H1 (cell line): ENCODE measurements at regions not wholly inside any gene's neighbourhood (a gene's known extent, or its start where the extent isn't known, plus 50 kb on each side); places are given as distances from the start of the nearest gene placed in this dataset.

Experiments
- CTCF ChIA-PET: fragments of 300-600 bp; sonication (Branson Sonifier 250); formaldehyde crosslinking; loops from one replicate; lab custom pipeline; 2021; ENCODE audit not compliant: partially characterized antibody; lab: Charles Lee
- POLR2A ChIA-PET: fragments of 300-600 bp; sonication (Branson Sonifier 250); formaldehyde crosslinking; loops from one replicate; lab custom pipeline; 2021; ENCODE audit warnings: inconsistent platforms; ENCODE audit not compliant: partially characterized antibody; lab: Charles Lee
- DNase-seq, 2 experiments: peaks; one replicate each; pipeline versions ENCODE4 v3.0.0 to v3.0.0-alpha.2; 2010 to 2022; ENCODE audit warnings: low spot score in 2 of 2, low read depth in 1 of 2, mixed read lengths in 1 of 2
- FAIRE-seq: peaks from 2 replicates; lab custom pipeline; 2011; peaks lifted over from hg19 to GRCh38; lab: Jason Lieb, UNC
- H2AFZ ChIP-seq: 2 replicates; pipeline ENCODE4 v1.8.1; 2012; ENCODE audit warnings: low read length, inconsistent platforms
- H2AK5ac ChIP-seq: 2 replicates; pipeline ENCODE4 v1.6.1; 2013; ENCODE audit warnings: low read depth, low read length
- H2BK120ac ChIP-seq: replicated peaks from 2 replicates; pipeline ENCODE3; 2013; ENCODE audit warnings: low read depth, low read length, inconsistent platforms
- H2BK12ac ChIP-seq: 2 replicates; pipeline ENCODE4 v1.6.1; 2013; ENCODE audit warnings: low read depth, low read length
- H2BK15ac ChIP-seq: 2 replicates; pipeline ENCODE4 v1.6.1; 2013; ENCODE audit warnings: low read length
- H2BK20ac ChIP-seq: 2 replicates; pipeline ENCODE4 v1.6.1; 2013; ENCODE audit warnings: low read length
- H2BK5ac ChIP-seq: 2 replicates; pipeline ENCODE4 v1.6.1; 2013; ENCODE audit warnings: low read depth, low read length
- H3K14ac ChIP-seq: 2 replicates; pipeline ENCODE4 v1.6.1; 2013; ENCODE audit warnings: inconsistent platforms; ENCODE audit not compliant: insufficient read length
- H3K18ac ChIP-seq: 2 replicates; pipeline ENCODE4 v1.6.1; 2013; ENCODE audit warnings: low read length; ENCODE audit errors: extremely low read depth
- H3K23ac ChIP-seq: 2 replicates; pipeline ENCODE4 v1.6.1; 2013; ENCODE audit warnings: inconsistent platforms; ENCODE audit not compliant: insufficient read length
- H3K23me2 ChIP-seq: 2 replicates; pipeline ENCODE4 v1.6.1; 2013; ENCODE audit warnings: low read depth, low read length
- H3K27ac ChIP-seq: 2 replicates; pipeline ENCODE4 v1.6.1; 2011; ENCODE audit warnings: low read depth, low read length, inconsistent platforms
- H3K27me3 ChIP-seq, 4 experiments: replicated peaks in 1 of 4; 1 replicate in 1 of 4; 2 replicates in 3 of 4; pipeline versions ENCODE4 v1.6.1 to v1.8.1; 2011 to 2013; ENCODE audit warnings: low read length in 3 of 4, mild to moderate bottlenecking in 3 of 4, inconsistent platforms in 2 of 4, mixed read lengths in 2 of 4, moderate library complexity in 1 of 4; ENCODE audit not compliant: control insufficient read depth in 3 of 4, insufficient read depth in 3 of 4; ENCODE audit errors: extremely low read depth in 1 of 4
- H3K36me3 ChIP-seq, 4 experiments: 2 replicates each; pipeline versions ENCODE4 v1.6.1 to v1.8.1; 2011 to 2013; ENCODE audit warnings: mild to moderate bottlenecking in 4 of 4, low read length in 3 of 4, moderate library complexity in 2 of 4, control low read depth in 1 of 4, inconsistent platforms in 1 of 4; ENCODE audit not compliant: insufficient read depth in 4 of 4, control insufficient read depth in 2 of 4
- H3K4ac ChIP-seq: replicated peaks from 2 replicates; pipeline ENCODE3; 2013; ENCODE audit warnings: low read length, low read depth, mixed read lengths, inconsistent platforms; ENCODE audit not compliant: insufficient read length
- H3K4me1 ChIP-seq, 4 experiments: replicated peaks in 1 of 4; 1 replicate in 1 of 4; 2 replicates in 3 of 4; pipeline versions ENCODE4 v1.6.1 to v1.8.1; 2011 to 2013; ENCODE audit warnings: low read length in 3 of 4, inconsistent platforms in 2 of 4, mixed read lengths in 1 of 4; ENCODE audit not compliant: insufficient read depth in 4 of 4, control insufficient read depth in 3 of 4
- H3K4me2 ChIP-seq, 2 experiments: 2 replicates each; pipeline versions ENCODE4 v1.6.1 to v1.8.1; 2011 to 2013; ENCODE audit warnings: low read depth in 2 of 2, low read length in 2 of 2, control low read depth in 1 of 2, inconsistent platforms in 1 of 2, mild to moderate bottlenecking in 1 of 2; ENCODE audit not compliant: insufficient read depth in 1 of 2
- H3K4me3 ChIP-seq, 4 experiments: fragments of 200-600, 300-600 bp in 1 of 4; sonication (generic), shearing (Covaris generic), sonication (Bioruptor Twin) in 1 of 4; 2 replicates each; pipeline versions ENCODE4 v1.5.1 to v1.8.1; 2011 to 2016; ENCODE audit warnings: low read length in 4 of 4, low read depth in 3 of 4, control low read depth in 2 of 4, inconsistent platforms in 2 of 4, mild to moderate bottlenecking in 2 of 4, mixed read lengths in 1 of 4, moderate library complexity in 1 of 4; ENCODE audit not compliant: insufficient read depth in 2 of 4; ENCODE audit errors: extremely low read depth in 1 of 4
- H3K56ac ChIP-seq: replicated peaks from 2 replicates; pipeline ENCODE3; 2013; ENCODE audit warnings: low read depth, mild to moderate bottlenecking, mixed read lengths, low read length, inconsistent platforms; ENCODE audit not compliant: insufficient read length
- H3K79me1 ChIP-seq: 2 replicates; pipeline ENCODE4 v1.6.1; 2013; ENCODE audit warnings: low read depth, low read length, control low read depth
- H3K79me2 ChIP-seq, 2 experiments: 2 replicates each; pipeline versions ENCODE4 v1.6.1 to v1.8.1; 2012 to 2013; ENCODE audit warnings: low read length in 2 of 2, mild to moderate bottlenecking in 2 of 2, inconsistent platforms in 1 of 2; ENCODE audit not compliant: insufficient read depth in 2 of 2, control insufficient read depth in 1 of 2
- H3K9ac ChIP-seq, 4 experiments: replicated peaks in 1 of 4; 1 replicate in 1 of 4; 2 replicates in 3 of 4; pipeline versions ENCODE4 v1.6.1 to v1.8.1; 2011 to 2013; ENCODE audit warnings: low read depth in 3 of 4, low read length in 3 of 4, control low read depth in 2 of 4, mild to moderate bottlenecking in 2 of 4, moderate library complexity in 2 of 4, inconsistent platforms in 1 of 4; ENCODE audit errors: extremely low read depth in 1 of 4
- H3K9me3 ChIP-seq, 2 experiments: 2 replicates each; pipeline versions ENCODE4 v1.6.1 to v1.8.1; 2012 to 2013; ENCODE audit warnings: mild to moderate bottlenecking in 2 of 2, moderate library complexity in 2 of 2, control low read depth in 1 of 2, inconsistent platforms in 1 of 2, low read depth in 1 of 2, low read length in 1 of 2, mixed read lengths in 1 of 2; ENCODE audit not compliant: insufficient read depth in 2 of 2
- H4K20me1 ChIP-seq, 2 experiments: replicated peaks in 1 of 2; 2 replicates each; pipeline versions ENCODE3 to v1.8.1; 2011 to 2013; ENCODE audit warnings: inconsistent platforms in 2 of 2, low read length in 2 of 2, mild to moderate bottlenecking in 1 of 2; ENCODE audit not compliant: insufficient read depth in 2 of 2, control insufficient read depth in 1 of 2
- H4K5ac ChIP-seq: 2 replicates; pipeline ENCODE4 v1.6.1; 2013; ENCODE audit warnings: low read length, low read depth, mixed read lengths, inconsistent platforms; ENCODE audit not compliant: insufficient read length
- H4K8ac ChIP-seq: 2 replicates; pipeline ENCODE4 v1.8.0; 2013; ENCODE audit warnings: mild to moderate bottlenecking, moderate library complexity, low read length, inconsistent platforms; ENCODE audit not compliant: insufficient read depth; ENCODE audit errors: extremely low read depth
- H4K91ac ChIP-seq: replicated peaks from 2 replicates; pipeline ENCODE3; 2013; ENCODE audit warnings: low read length, mixed read lengths, inconsistent platforms; ENCODE audit not compliant: insufficient read length
- ASH2L ChIP-seq: fragments of 200-600, 300-600 bp; sonication (generic); IDR thresholded peaks from one replicate; pipeline ENCODE4 v1.7.1; 2017; ENCODE audit warnings: low read length
- BCL11A ChIP-seq, 2 experiments: IDR thresholded peaks; one replicate each; pipeline ENCODE4 v1.6.1; 2011; ENCODE audit warnings: low read depth in 2 of 2, low read length in 2 of 2, mild to moderate bottlenecking in 2 of 2
- BRCA1 ChIP-seq: IDR thresholded peaks from 2 replicates; pipeline ENCODE4 v1.6.1; 2012; ENCODE audit warnings: low read depth, low read length, improper control_type of control experiment
- JUND ChIP-seq: IDR thresholded peaks from 2 replicates; pipeline ENCODE4 v1.6.1; 2011; ENCODE audit warnings: mild to moderate bottlenecking, improper control_type of control experiment, low read length
- KDM4A ChIP-seq: IDR thresholded peaks from one replicate; pipeline ENCODE4 v1.7.1; 2012; ENCODE audit warnings: low read depth, mild to moderate bottlenecking, moderate library complexity, low read length, inconsistent platforms; ENCODE audit not compliant: severe bottlenecking
- SIRT6 ChIP-seq: IDR thresholded peaks from one replicate; pipeline ENCODE4 v1.7.1; 2012; ENCODE audit warnings: low read length, inconsistent platforms
- SP4 ChIP-seq: IDR thresholded peaks from 2 replicates; pipeline ENCODE4 v1.6.1; 2012; ENCODE audit warnings: low read length, inconsistent platforms
- SUZ12 ChIP-seq: fragments of 200-600 bp; sonication (generic); IDR thresholded peaks from 2 replicates; pipeline ENCODE4 v1.6.1; 2012; ENCODE audit warnings: mild to moderate bottlenecking, inconsistent platforms, low read length, moderate library complexity, mixed read lengths
- WGBS, 2 experiments: shearing (Covaris generic) in 1 of 2; methylation state at CpG; one replicate each; pipeline versions ENCODE4 v1.1.6 to v1.1.7; 2013 to 2015; ENCODE audit warnings: low lambda C conversion rate in 2 of 2, mixed read lengths in 2 of 2, inconsistent platforms in 1 of 2, low coverage in 1 of 2, missing lambda C conversion rate in 1 of 2; ENCODE audit not compliant: insufficient replicate concordance in 2 of 2, insufficient coverage in 1 of 2, insufficient read length in 1 of 2; ENCODE audit errors: extremely low coverage in 1 of 2, missing lambda C conversion rate in 1 of 2; 5-methylcytosine and 5-hydroxymethylcytosine counted together

DNA sequence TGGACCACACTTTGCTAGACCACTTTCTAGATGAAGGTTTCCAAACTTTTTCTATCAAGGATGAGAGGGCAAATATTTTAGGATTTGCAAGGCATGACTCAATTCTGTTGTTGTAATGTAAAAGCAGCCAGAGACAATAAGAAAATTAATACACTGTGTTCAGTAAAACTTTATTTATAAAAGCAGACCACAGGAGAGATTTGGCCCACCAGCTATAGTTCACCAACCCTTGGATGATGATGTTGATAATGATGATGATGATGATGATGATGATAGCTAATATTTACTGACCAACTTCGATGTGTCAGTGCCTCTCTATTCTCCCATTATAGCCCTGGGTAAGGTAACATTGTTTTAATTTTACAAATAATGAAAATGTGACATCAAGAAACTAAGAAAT, 156.5 kb downstream of the BTG1 start:
- CTCF ChIA-PET, result interaction anchor here (1.0 to 1.4 kb wide), 3 partner anchors 19 to 73 kb away, joined by 3 to 4 read pairs (median 3); no protein-coding TSS in a partner anchor

More for the DNA sequence above, 156.5 kb downstream of the BTG1 start:
- Histone ChIP-seq H3K79me1 (no peaks in the 10 kb centered on the region), H2BK120ac (no peak overlapping the region), H2AK5ac (no peak overlapping the region), H3K4ac (no peak overlapping the region), H2AFZ (no peak overlapping the region), H3K27me3 (no peaks in the 10 kb centered on the region), H4K20me1 (no peaks in the 10 kb centered on the region), H3K4me1 (peaks cover 0 to 2% (median 0%) of the 10 kb centered on the region in 4 experiments; a peak in 2 of 7 replicates), H3K36me3 (no peaks in the 10 kb centered on the region), H3K9ac (no peak overlapping the region), H3K23ac (no peak overlapping the region), H3K79me2 (no peaks in the 10 kb centered on the region), H4K91ac (no peak overlapping the region), H3K4me3 (no peak overlapping the region), H2BK20ac (no peak overlapping the region), H2BK5ac (no peak overlapping the region), H3K23me2 (no peaks in the 10 kb centered on the region), H3K18ac (no peak overlapping the region), H4K5ac (no peak overlapping the region), H4K8ac (no peak overlapping the region), H3K4me2 (no peak overlapping the region), H2BK12ac (no peak overlapping the region), H3K14ac (no peak overlapping the region), H3K56ac (no peak overlapping the region), H3K9me3 (no peaks in the 10 kb centered on the region), H2BK15ac (no peak overlapping the region), H3K27ac (no peak overlapping the region)
- DNase-seq, result no peak
- no peak for FAIRE-seq
- TF ChIP-seq SP4 (no peak), JUND (no peak), KDM4A (no peak), ASH2L (no peak), SIRT6 (no peak), SUZ12 (no peak), BCL11A (IDR thresholded peaks at IDR 0.05; ENCODE audit: low read depth in 2 of 2, low read length in 2 of 2) (no peak), BRCA1 (no peak)
- 95% methylated on average over 1 of the region's 1 CpG; no CpG with 5 or more reads in 1 of the 2 experiments for WGBS, 2 experiments
- POLR2A ChIA-PET, result no interaction called here
